H1 (cell line): ENCODE measurements at regions not wholly inside any gene's neighbourhood (a gene's known extent, or its start where the extent isn't known, plus 50 kb on each side); places are given as distances from the start of the nearest gene placed in this dataset.

Source experiments
- CTCF ChIA-PET: fragments of 300-600 bp; sonication (Branson Sonifier 250); formaldehyde crosslinking; loops from one replicate; lab custom pipeline; 2021; ENCODE audit not compliant: partially characterized antibody; lab: Charles Lee
- POLR2A ChIA-PET: fragments of 300-600 bp; sonication (Branson Sonifier 250); formaldehyde crosslinking; loops from one replicate; lab custom pipeline; 2021; ENCODE audit warnings: inconsistent platforms; ENCODE audit not compliant: partially characterized antibody; lab: Charles Lee
- DNase-seq, 2 experiments: peaks; one replicate each; pipeline versions ENCODE4 v3.0.0 to v3.0.0-alpha.2; 2010 to 2022; ENCODE audit warnings: low spot score in 2 of 2, low read depth in 1 of 2, mixed read lengths in 1 of 2
- FAIRE-seq: peaks from 2 replicates; lab custom pipeline; 2011; peaks lifted over from hg19 to GRCh38; lab: Jason Lieb, UNC
- H2AFZ ChIP-seq: 2 replicates; pipeline ENCODE4 v1.8.1; 2012; ENCODE audit warnings: low read length, inconsistent platforms
- H2AK5ac ChIP-seq: 2 replicates; pipeline ENCODE4 v1.6.1; 2013; ENCODE audit warnings: low read depth, low read length
- H2BK120ac ChIP-seq: replicated peaks from 2 replicates; pipeline ENCODE3; 2013; ENCODE audit warnings: low read depth, low read length, inconsistent platforms
- H2BK12ac ChIP-seq: 2 replicates; pipeline ENCODE4 v1.6.1; 2013; ENCODE audit warnings: low read depth, low read length
- H2BK15ac ChIP-seq: 2 replicates; pipeline ENCODE4 v1.6.1; 2013; ENCODE audit warnings: low read length
- H2BK20ac ChIP-seq: 2 replicates; pipeline ENCODE4 v1.6.1; 2013; ENCODE audit warnings: low read length
- H2BK5ac ChIP-seq: 2 replicates; pipeline ENCODE4 v1.6.1; 2013; ENCODE audit warnings: low read depth, low read length
- H3K14ac ChIP-seq: 2 replicates; pipeline ENCODE4 v1.6.1; 2013; ENCODE audit warnings: inconsistent platforms; ENCODE audit not compliant: insufficient read length
- H3K18ac ChIP-seq: 2 replicates; pipeline ENCODE4 v1.6.1; 2013; ENCODE audit warnings: low read length; ENCODE audit errors: extremely low read depth
- H3K23ac ChIP-seq: 2 replicates; pipeline ENCODE4 v1.6.1; 2013; ENCODE audit warnings: inconsistent platforms; ENCODE audit not compliant: insufficient read length
- H3K23me2 ChIP-seq: 2 replicates; pipeline ENCODE4 v1.6.1; 2013; ENCODE audit warnings: low read depth, low read length
- H3K27ac ChIP-seq: 2 replicates; pipeline ENCODE4 v1.6.1; 2011; ENCODE audit warnings: low read depth, low read length, inconsistent platforms
- H3K27me3 ChIP-seq, 4 experiments: replicated peaks in 1 of 4; 1 replicate in 1 of 4; 2 replicates in 3 of 4; pipeline versions ENCODE4 v1.6.1 to v1.8.1; 2011 to 2013; ENCODE audit warnings: low read length in 3 of 4, mild to moderate bottlenecking in 3 of 4, inconsistent platforms in 2 of 4, mixed read lengths in 2 of 4, moderate library complexity in 1 of 4; ENCODE audit not compliant: control insufficient read depth in 3 of 4, insufficient read depth in 3 of 4; ENCODE audit errors: extremely low read depth in 1 of 4
- H3K36me3 ChIP-seq, 4 experiments: 2 replicates each; pipeline versions ENCODE4 v1.6.1 to v1.8.1; 2011 to 2013; ENCODE audit warnings: mild to moderate bottlenecking in 4 of 4, low read length in 3 of 4, moderate library complexity in 2 of 4, control low read depth in 1 of 4, inconsistent platforms in 1 of 4; ENCODE audit not compliant: insufficient read depth in 4 of 4, control insufficient read depth in 2 of 4
- H3K4ac ChIP-seq: replicated peaks from 2 replicates; pipeline ENCODE3; 2013; ENCODE audit warnings: low read length, low read depth, mixed read lengths, inconsistent platforms; ENCODE audit not compliant: insufficient read length
- H3K4me1 ChIP-seq, 4 experiments: replicated peaks in 1 of 4; 1 replicate in 1 of 4; 2 replicates in 3 of 4; pipeline versions ENCODE4 v1.6.1 to v1.8.1; 2011 to 2013; ENCODE audit warnings: low read length in 3 of 4, inconsistent platforms in 2 of 4, mixed read lengths in 1 of 4; ENCODE audit not compliant: insufficient read depth in 4 of 4, control insufficient read depth in 3 of 4
- H3K4me2 ChIP-seq, 2 experiments: 2 replicates each; pipeline versions ENCODE4 v1.6.1 to v1.8.1; 2011 to 2013; ENCODE audit warnings: low read depth in 2 of 2, low read length in 2 of 2, control low read depth in 1 of 2, inconsistent platforms in 1 of 2, mild to moderate bottlenecking in 1 of 2; ENCODE audit not compliant: insufficient read depth in 1 of 2
- H3K4me3 ChIP-seq, 4 experiments: fragments of 200-600, 300-600 bp in 1 of 4; sonication (generic), shearing (Covaris generic), sonication (Bioruptor Twin) in 1 of 4; 2 replicates each; pipeline versions ENCODE4 v1.5.1 to v1.8.1; 2011 to 2016; ENCODE audit warnings: low read length in 4 of 4, low read depth in 3 of 4, control low read depth in 2 of 4, inconsistent platforms in 2 of 4, mild to moderate bottlenecking in 2 of 4, mixed read lengths in 1 of 4, moderate library complexity in 1 of 4; ENCODE audit not compliant: insufficient read depth in 2 of 4; ENCODE audit errors: extremely low read depth in 1 of 4
- H3K56ac ChIP-seq: replicated peaks from 2 replicates; pipeline ENCODE3; 2013; ENCODE audit warnings: low read depth, mild to moderate bottlenecking, mixed read lengths, low read length, inconsistent platforms; ENCODE audit not compliant: insufficient read length
- H3K79me1 ChIP-seq: 2 replicates; pipeline ENCODE4 v1.6.1; 2013; ENCODE audit warnings: low read depth, low read length, control low read depth
- H3K79me2 ChIP-seq, 2 experiments: 2 replicates each; pipeline versions ENCODE4 v1.6.1 to v1.8.1; 2012 to 2013; ENCODE audit warnings: low read length in 2 of 2, mild to moderate bottlenecking in 2 of 2, inconsistent platforms in 1 of 2; ENCODE audit not compliant: insufficient read depth in 2 of 2, control insufficient read depth in 1 of 2
- H3K9ac ChIP-seq, 4 experiments: replicated peaks in 1 of 4; 1 replicate in 1 of 4; 2 replicates in 3 of 4; pipeline versions ENCODE4 v1.6.1 to v1.8.1; 2011 to 2013; ENCODE audit warnings: low read depth in 3 of 4, low read length in 3 of 4, control low read depth in 2 of 4, mild to moderate bottlenecking in 2 of 4, moderate library complexity in 2 of 4, inconsistent platforms in 1 of 4; ENCODE audit errors: extremely low read depth in 1 of 4
- H3K9me3 ChIP-seq, 2 experiments: 2 replicates each; pipeline versions ENCODE4 v1.6.1 to v1.8.1; 2012 to 2013; ENCODE audit warnings: mild to moderate bottlenecking in 2 of 2, moderate library complexity in 2 of 2, control low read depth in 1 of 2, inconsistent platforms in 1 of 2, low read depth in 1 of 2, low read length in 1 of 2, mixed read lengths in 1 of 2; ENCODE audit not compliant: insufficient read depth in 2 of 2
- H4K20me1 ChIP-seq, 2 experiments: replicated peaks in 1 of 2; 2 replicates each; pipeline versions ENCODE3 to v1.8.1; 2011 to 2013; ENCODE audit warnings: inconsistent platforms in 2 of 2, low read length in 2 of 2, mild to moderate bottlenecking in 1 of 2; ENCODE audit not compliant: insufficient read depth in 2 of 2, control insufficient read depth in 1 of 2
- H4K5ac ChIP-seq: 2 replicates; pipeline ENCODE4 v1.6.1; 2013; ENCODE audit warnings: low read length, low read depth, mixed read lengths, inconsistent platforms; ENCODE audit not compliant: insufficient read length
- H4K8ac ChIP-seq: 2 replicates; pipeline ENCODE4 v1.8.0; 2013; ENCODE audit warnings: mild to moderate bottlenecking, moderate library complexity, low read length, inconsistent platforms; ENCODE audit not compliant: insufficient read depth; ENCODE audit errors: extremely low read depth
- H4K91ac ChIP-seq: replicated peaks from 2 replicates; pipeline ENCODE3; 2013; ENCODE audit warnings: low read length, mixed read lengths, inconsistent platforms; ENCODE audit not compliant: insufficient read length
- ATF2 ChIP-seq: IDR thresholded peaks from 2 replicates; pipeline ENCODE4 v1.6.1; 2012; ENCODE audit warnings: low read length, inconsistent platforms
- CHD1 ChIP-seq: IDR thresholded peaks from 2 replicates; pipeline ENCODE4 v1.6.1; 2012; ENCODE audit warnings: low read depth, low read length, improper control_type of control experiment
- E2F6 ChIP-seq: IDR thresholded peaks from 2 replicates; pipeline ENCODE4 v1.6.1; 2012; ENCODE audit warnings: inconsistent platforms
- KDM5A ChIP-seq: fragments of 200-600 bp; IDR thresholded peaks from 2 replicates; pipeline ENCODE4 v1.7.1; 2012; ENCODE audit warnings: mild to moderate bottlenecking, low read length, inconsistent platforms, mixed read lengths
- POLR2AphosphoS5 ChIP-seq: IDR thresholded peaks from 2 replicates; pipeline ENCODE4 v1.6.1; 2011; ENCODE audit warnings: low read depth, low read length
- POU5F1 ChIP-seq: IDR thresholded peaks from 2 replicates; pipeline ENCODE4 v1.6.1; 2011; ENCODE audit warnings: low read depth, mild to moderate bottlenecking, low read length, moderate library complexity
- RNF2 ChIP-seq: fragments of 200-900, 300-1000 bp; sonication (generic); IDR thresholded peaks from 2 replicates; pipeline ENCODE4 v1.7.1; 2016; ENCODE audit warnings: borderline replicate concordance, low read depth, mild to moderate bottlenecking, antibody characterized with exemption, low read length; ENCODE audit not compliant: poor library complexity, severe bottlenecking; ENCODE audit errors: missing control alignments
- TAF7 ChIP-seq: optimal IDR thresholded peaks from 2 replicates; pipeline ENCODE3; 2011; ENCODE audit warnings: low read depth, mild to moderate bottlenecking, inconsistent platforms, low read length, moderate library complexity, borderline replicate concordance
- USF2 ChIP-seq: IDR thresholded peaks from 2 replicates; pipeline ENCODE4 v1.6.1; 2011; ENCODE audit warnings: low read length, improper control_type of control experiment
- whole genome bisulfite sequencing, 2 experiments: shearing (Covaris generic) in 1 of 2; methylation state at CpG; one replicate each; pipeline versions ENCODE4 v1.1.6 to v1.1.7; 2013 to 2015; ENCODE audit warnings: low lambda C conversion rate in 2 of 2, mixed read lengths in 2 of 2, inconsistent platforms in 1 of 2, low coverage in 1 of 2, missing lambda C conversion rate in 1 of 2; ENCODE audit not compliant: insufficient replicate concordance in 2 of 2, insufficient coverage in 1 of 2, insufficient read length in 1 of 2; ENCODE audit errors: extremely low coverage in 1 of 2, missing lambda C conversion rate in 1 of 2; 5-methylcytosine and 5-hydroxymethylcytosine counted together

- Histone ChIP-seq H3K27me3 (peaks cover 0 to 4% (median 0%) of the 10 kb centered on the region in 4 experiments; a peak in 2 of 7 replicates), H3K4ac (no peak overlapping the region), H3K9me3 (no peaks in the 10 kb centered on the region; a peak in 2 of 4 replicates), H3K18ac (no peak overlapping the region), H3K23me2 (no peaks in the 10 kb centered on the region), H3K4me2 (no peak overlapping the region), H4K5ac (no peak overlapping the region), H3K9ac (no peak overlapping the region), H2BK15ac (no peak overlapping the region), H3K14ac (no peak overlapping the region), H2BK12ac (no peak overlapping the region), H3K4me3 (no peak overlapping the region), H4K91ac (no peak overlapping the region), H2BK5ac (no peak overlapping the region), H3K36me3 (no peaks in the 10 kb centered on the region), H3K79me1 (no peaks in the 10 kb centered on the region), H3K27ac (no peak overlapping the region), H3K4me1 (no peaks in the 10 kb centered on the region; a peak in 1 of 7 replicates), H2BK20ac (no peak overlapping the region), H4K8ac (peak overlapping the region; percentile 35; the same call in 1 of the 2 replicates), H3K56ac (no peak overlapping the region), H2AK5ac (no peak overlapping the region), H2AFZ (no peak overlapping the region), H3K23ac (no peak overlapping the region), H3K79me2 (no peaks in the 10 kb centered on the region), H4K20me1 (peaks cover 0 to 3% of the 10 kb centered on the region in 2 experiments), H2BK120ac (no peak overlapping the region)
- DNase-seq (no peak), FAIRE-seq (no peak)
- POLR2A ChIA-PET: no interaction called here
- 92% methylated on average over 9 of the region's 9 CpGs; no CpG with 5 or more reads in 1 of the 2 experiments for WGBS, 2 experiments
- CTCF ChIA-PET: interaction anchor here (0.8 to 1.2 kb wide), 5 partner anchors 9 to 107 kb away, joined by 3 to 5 read pairs (median 3); no protein-coding TSS in a partner anchor
- TF ChIP-seq KDM5A: no peak
- TF ChIP-seq POU5F1: no peak
- no peak for TF ChIP-seq E2F6
- TF ChIP-seq USF2: no peak; the same call in 1 of the 2 replicates
- no peak for TF ChIP-seq ATF2
- no peak for TF ChIP-seq TAF7
- no peak for TF ChIP-seq RNF2
- no peak for TF ChIP-seq POLR2AphosphoS5
- TF ChIP-seq CHD1: no peak
Observed at GRCh38 chr20:62544505-62545055, 68.8 kb upstream of the GATA5 start.
